Cerebellar cortex (tissue), 1 donor: ENCODE measurements at regions not wholly inside any gene's neighbourhood (a gene's known extent, or its start where the extent isn't known, plus 50 kb on each side); places are given as distances from the start of the nearest gene placed in this dataset.
"Not testable (repeated sequence)": the region's sequence is repeated elsewhere in the genome, so short reads cannot be mapped to it uniquely, and the experiment has no call there.

ENCODE experiments used
- DNase-seq: peaks from one replicate; pipeline ENCODE4 v3.0.0-alpha.2; 2015; ENCODE audit warnings: low spot score

- no peak for DNase-seq
Observed at GRCh38 chr20:48530957-48531356, 296.8 kb downstream of the PREX1 start.

DNA sequence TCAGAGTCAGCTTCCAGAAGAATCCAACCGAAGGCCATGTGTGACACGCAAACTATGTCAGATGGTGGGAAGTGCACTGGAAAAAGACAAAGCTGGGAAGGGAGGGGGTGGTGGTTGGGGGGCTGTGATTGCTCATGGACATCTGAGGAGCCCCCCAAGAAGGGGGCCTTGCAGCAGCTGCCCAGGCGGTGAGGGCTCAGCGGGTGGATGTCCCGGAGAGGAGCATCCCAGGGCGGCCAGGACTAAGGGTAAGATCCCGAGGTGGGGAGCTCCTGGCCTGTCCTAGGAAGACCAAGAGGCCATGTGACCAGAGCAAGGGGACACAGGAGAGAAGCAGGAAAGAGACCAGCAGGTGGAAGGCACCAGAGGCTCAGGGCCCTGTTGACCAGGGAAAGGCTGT lies 299.5 kb downstream of the PREX1 start:
- no peak for DNase-seq

- DNase-seq, result no peak
Observed at GRCh38 chr20:48527771-48528170, 300.0 kb downstream of the PREX1 start.

GRCh38 chr20:48526936-48527335 lies 300.9 kb downstream of the PREX1 start:
- DNase-seq, result no peak

- no peak for DNase-seq
Observed at GRCh38 chr20:48525400-48525799, 302.4 kb downstream of the PREX1 start.

DNA sequence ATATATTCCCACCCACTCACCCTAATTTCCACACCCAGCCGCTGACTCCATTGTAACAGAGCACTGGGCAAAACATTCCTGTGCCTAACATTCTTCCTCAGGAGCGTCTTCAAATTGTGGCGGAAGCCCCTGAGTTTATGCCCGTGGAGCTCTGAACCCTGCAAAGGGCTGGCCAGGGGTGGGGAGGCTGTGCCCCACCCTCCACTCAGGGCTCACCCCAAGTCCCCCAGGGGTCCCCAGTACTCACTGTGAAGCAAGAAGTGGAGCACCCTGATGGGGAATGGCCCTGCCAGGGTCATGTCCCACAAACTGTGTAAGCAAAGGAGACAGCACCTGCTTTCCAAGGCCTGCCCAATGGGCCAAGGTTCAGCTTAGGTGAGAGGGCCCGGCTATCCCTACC lies 303.2 kb downstream of the PREX1 start:
- no peak for DNase-seq

DNA sequence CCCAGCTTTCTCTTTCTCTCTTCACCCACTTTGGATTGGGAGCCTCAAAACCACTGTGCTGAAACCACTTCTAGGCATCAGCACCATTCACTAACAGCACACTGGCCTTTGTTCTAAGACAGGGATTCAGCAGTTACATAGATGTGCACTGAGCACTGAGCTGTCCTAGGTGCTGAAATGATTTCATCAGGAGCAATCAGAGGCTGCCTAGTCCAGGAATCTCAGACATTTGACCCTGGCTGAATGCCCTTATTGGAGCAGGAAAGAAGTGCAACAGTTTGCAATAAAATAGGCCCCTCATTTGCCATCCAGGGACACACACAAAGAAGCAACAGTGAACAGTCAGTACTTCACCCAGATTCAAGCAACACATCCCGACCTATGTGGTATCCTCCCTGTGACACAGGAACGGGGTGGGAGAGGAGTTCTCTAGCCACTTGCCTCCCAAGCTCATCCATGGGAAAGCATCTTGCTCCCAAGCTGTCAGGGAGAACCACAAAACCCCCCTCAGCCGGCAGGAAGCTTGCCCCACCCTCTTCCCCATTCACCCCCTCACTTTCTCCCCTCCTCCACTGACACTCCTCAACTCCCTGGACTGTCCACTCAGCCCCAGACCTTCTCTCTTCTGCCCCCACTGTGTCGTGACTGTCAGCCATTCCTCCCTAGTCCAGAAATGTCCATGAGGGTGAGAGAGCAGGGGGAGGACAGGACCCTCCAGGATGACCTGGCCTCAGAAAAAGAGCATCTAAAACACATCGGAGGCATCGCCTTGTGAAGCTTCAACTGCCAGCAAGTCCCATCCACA lies 304.4 kb downstream of the PREX1 start:
- DNase-seq, result no peak

GRCh38 chr20:48521121-48521520 lies 306.7 kb downstream of the PREX1 start:
- no peak for DNase-seq

DNA sequence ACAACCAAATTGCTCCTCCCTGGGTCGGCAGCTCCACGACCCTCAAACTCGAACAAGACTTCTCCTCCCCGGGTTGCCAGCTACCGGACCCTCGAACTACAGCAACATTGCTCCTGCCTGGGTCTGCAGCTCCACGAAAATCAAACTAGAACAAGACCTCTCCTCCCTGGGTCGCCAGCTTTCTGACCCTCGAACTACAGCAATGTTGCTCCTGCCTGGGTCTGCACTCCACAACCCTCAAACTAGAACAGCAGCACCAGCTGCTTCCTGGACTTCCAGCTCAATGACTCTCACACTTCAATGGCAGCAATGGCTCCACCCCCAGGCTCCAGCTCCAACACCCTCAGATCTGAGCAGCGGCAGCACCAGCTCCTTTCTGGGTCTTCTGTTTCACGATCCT lies 311.6 kb downstream of the PREX1 start:
- DNase-seq, result not testable (repeated sequence)

DNA sequence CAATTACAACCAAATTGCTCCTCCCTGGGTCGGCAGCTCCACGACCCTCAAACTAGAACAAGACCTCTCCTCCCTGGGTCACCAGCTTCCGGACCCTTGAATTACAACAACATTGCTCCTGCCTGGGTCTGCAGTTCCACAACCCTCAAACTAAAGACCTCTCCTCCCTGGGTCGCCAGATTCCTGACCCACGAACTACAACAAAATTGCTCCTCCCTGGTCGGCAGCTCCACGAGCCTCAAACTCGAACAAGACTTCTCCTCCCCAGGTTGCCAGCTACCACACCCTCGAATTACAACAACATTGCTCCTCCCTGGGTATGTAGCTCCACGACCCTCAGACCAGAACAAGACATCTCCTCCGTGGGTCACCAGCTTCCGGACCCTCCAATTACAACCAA lies 313.2 kb downstream of the PREX1 start:
- DNase-seq, result not testable (repeated sequence)

GRCh38 chr20:48512539-48512938 lies 315.3 kb downstream of the PREX1 start:
- DNase-seq, result not testable (repeated sequence)

DNA sequence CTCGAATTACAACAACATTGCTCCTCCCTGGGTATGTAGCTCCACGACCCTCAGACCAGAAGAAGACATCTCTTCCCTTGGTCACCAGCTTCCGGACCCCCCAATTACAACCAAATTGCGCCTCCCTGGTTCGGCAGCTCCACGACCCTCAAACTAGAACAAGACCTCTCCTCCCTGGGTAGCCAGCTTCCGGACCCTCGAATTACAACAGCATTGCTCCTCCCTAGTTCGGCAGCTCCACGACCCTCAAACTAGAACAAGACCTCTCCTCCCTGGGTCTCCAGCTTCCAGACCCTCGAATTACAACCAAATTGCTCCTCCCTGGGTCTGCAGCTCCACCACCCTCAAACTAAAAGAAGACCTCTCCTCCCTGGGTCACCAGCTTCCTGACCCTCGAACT lies 322.7 kb downstream of the PREX1 start:
- DNase-seq, result not testable (repeated sequence)

GRCh38 chr20:48503166-48503815 lies 324.5 kb downstream of the PREX1 start:
- DNase-seq, result no peak

DNA sequence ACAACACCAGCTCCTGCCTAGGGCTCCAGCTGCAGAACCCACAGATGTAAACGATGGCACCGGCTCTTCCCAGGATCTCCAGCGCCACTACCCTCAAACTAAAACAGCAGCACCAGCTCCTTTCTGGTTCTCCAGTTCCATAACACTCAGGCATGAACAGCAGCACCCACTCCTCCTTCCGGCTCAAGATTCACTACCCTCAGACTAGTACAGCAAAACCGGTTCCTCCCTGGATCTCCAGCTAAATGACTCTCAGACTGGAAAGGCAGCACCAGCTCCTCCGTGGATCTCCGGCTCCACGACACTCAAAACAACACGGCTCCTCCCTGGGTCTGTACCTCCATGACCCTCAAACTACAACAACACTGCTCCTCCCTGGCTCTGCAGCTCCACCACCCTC lies 325.0 kb downstream of the PREX1 start:
- no peak for DNase-seq

DNA sequence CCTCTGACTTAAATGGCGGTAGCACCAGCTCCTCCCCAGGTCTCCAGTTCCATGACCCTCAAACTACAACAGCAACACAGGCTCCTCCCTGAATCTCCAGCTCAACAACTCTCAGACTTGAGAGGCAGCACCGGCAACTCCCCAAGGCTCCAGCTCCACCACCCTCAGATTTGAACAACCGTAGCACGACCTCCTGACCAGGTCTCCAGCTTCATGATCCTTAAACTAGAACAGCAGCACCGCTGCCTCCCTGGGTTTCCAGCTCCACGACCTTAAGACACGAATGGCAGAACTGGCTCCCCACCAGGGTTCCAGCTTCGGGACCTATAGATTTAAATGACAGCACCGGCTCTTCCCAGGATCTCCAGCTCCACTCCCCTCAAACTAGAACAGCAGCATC lies 325.8 kb downstream of the PREX1 start:
- DNase-seq, result no peak

GRCh38 chr20:48500900-48501299 lies 326.9 kb downstream of the PREX1 start:
- DNase-seq, result not testable (repeated sequence)

DNA sequence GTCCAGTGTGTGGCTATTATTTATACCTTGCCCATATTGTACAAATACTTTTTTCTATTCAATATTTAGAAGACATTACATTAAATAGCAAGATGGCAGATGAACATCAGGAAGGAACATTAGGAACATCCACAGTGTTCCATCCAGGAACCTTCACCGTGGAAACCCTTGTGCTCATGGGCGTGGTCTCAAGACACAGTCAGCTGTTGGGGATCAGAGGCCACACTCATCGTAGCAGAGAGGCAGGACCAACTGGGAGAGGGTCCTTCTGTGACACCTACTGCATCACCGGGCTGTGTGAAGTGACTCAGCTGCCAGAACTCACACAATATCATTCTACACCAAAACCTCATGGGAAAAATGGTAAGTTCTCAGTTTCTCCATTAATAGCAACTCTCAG lies 328.9 kb downstream of the PREX1 start:
- DNase-seq, result not testable (repeated sequence)

GRCh38 chr20:48498125-48498524 lies 329.7 kb downstream of the PREX1 start:
- DNase-seq, result not testable (repeated sequence)

DNA sequence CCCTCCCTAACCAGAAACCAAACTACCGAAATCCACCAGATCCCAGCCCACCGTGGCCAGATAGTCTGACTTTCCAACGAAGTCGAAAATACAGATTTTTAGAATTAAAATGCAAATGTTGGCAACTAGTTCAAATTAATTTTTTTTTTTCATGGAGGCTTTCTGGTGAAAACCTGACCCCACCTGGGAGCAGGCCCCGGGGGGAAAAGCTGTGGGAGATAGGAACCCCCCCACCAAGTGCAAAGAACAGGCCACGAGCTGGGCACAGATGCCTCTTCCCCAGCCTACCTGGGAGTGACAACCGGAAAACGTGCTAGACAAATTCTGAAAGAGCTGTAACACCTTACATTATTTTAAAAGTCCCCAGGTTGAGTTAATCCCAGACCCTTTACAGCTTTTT lies 333.8 kb downstream of the PREX1 start:
- DNase-seq, result no peak

GRCh38 chr20:48493331-48493730 lies 334.5 kb downstream of the PREX1 start:
- not testable (repeated sequence) for DNase-seq

DNA sequence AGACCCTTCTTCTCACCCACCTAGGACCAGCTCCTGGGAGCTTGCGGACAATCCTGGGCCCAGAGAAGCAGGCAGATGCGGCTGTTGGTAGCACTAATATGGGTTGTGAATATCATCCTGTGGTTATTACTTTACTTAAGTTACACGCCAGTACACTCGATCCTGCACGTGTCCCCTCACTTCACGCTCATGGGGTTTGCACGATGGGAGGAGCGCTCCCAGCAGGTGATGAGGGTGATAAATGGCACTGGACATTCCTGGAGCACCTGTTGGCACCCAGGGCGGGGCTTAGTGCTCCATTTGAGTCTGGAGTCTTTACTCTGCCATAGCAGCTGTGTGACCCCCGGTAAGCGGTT lies 335.1 kb downstream of the PREX1 start:
- DNase-seq, result no peak

DNA sequence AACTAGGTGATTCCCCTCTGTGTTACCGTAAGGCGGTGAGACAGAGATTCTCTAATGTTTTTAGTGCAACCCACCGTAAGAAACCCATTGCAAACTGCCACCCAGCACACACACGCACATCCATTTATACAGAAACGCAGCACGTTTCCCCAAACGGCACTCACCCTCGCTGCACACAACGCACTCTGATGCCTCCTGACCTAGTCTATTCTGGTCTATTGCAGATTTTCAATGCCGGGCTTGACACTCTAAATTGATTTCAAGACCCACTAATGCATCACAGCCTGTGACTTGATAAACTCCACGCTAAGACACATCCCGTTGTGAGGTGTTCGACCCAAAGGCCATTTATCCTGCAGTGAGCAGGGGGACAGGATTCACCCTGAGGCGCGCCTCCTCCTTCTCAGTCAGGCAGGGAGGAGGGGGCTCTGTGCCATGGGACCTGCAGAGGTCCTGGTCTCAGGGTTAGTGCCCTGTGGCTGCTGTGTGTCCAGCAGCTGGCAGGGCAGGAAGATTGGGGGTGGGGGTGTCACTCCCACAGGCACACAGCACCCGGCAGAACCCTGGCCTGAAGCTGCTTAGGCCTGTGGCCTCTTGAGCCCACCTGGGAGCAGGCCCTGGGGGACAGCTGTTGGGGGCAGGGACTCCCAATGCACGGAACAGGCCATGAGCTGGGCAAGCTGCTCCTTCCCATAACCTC lies 335.6 kb downstream of the PREX1 start:
- no peak for DNase-seq
